ENCODE measurements at regions not wholly inside any gene's neighbourhood (a gene's known extent, or its start where the extent isn't known, plus 50 kb on each side); places are given as distances from the start of the nearest gene placed in this dataset.
"Not testable (repeated sequence)": the region's sequence is repeated elsewhere in the genome, so short reads cannot be mapped to it uniquely, and the experiment has no call there.

GRCh38 chr13:23107665-23108064 is 73.1 kb upstream of the SGCG start:
- no peak overlapping the region for H3K4me3 ChIP-seq (replicated peaks; ENCODE audit: low read depth, low read length)
- no peak for TF ChIP-seq CTCF (IDR thresholded peaks at IDR 0.05; ENCODE audit: low read depth, low read length, missing control alignments)
- no peak for DNase-seq (ENCODE audit: extremely low read depth, low read depth)

- DNase-seq (ENCODE audit: extremely low read depth, low read depth), result no peak
- no peak for TF ChIP-seq CTCF (IDR thresholded peaks at IDR 0.05; ENCODE audit: low read depth, low read length, missing control alignments)
- no peak overlapping the region for H3K4me3 ChIP-seq (replicated peaks; ENCODE audit: low read depth, low read length)
Measured at GRCh38 chr13:23119131-23119530, 61.6 kb upstream of the SGCG start.

- DNase-seq (ENCODE audit: extremely low read depth, low read depth), result not testable (repeated sequence)
Measured at GRCh38 chr13:23127540-23127939, 53.2 kb upstream of the SGCG start.

GRCh38 chr13:23129331-23129730 is 51.4 kb upstream of the SGCG start:
- H3K4me3 ChIP-seq (replicated peaks; ENCODE audit: low read depth, low read length), result no peak overlapping the region
- no peak for DNase-seq (ENCODE audit: extremely low read depth, low read depth)
- TF ChIP-seq CTCF (IDR thresholded peaks at IDR 0.05; ENCODE audit: low read depth, low read length, missing control alignments), result no peak

More at GRCh38 chr13:23127540-23127939, 53.2 kb upstream of the SGCG start:
- H3K4me3 ChIP-seq (replicated peaks; ENCODE audit: low read depth, low read length), result not testable (repeated sequence)
